ENCODE measurements at regions not wholly inside any gene's neighbourhood (a gene's known extent, or its start where the extent isn't known, plus 50 kb on each side); places are given as distances from the start of the nearest gene placed in this dataset.

GRCh38 chr2:181294979-181295378, 162.2 kb upstream of the ITGA4 start:
- no peak for DNase-seq (ENCODE audit: low read depth)
- no peaks in the 10 kb centered on the region for H3K27me3 ChIP-seq (ENCODE audit: control insufficient read depth, insufficient read depth, low read length)
- H3K4me3 ChIP-seq (ENCODE audit: low read depth, low read length) = no peak overlapping the region
- H3K36me3 ChIP-seq (ENCODE audit: control insufficient read depth, insufficient read depth, low read length) = no peaks in the 10 kb centered on the region
- TF ChIP-seq, protein P1, sequence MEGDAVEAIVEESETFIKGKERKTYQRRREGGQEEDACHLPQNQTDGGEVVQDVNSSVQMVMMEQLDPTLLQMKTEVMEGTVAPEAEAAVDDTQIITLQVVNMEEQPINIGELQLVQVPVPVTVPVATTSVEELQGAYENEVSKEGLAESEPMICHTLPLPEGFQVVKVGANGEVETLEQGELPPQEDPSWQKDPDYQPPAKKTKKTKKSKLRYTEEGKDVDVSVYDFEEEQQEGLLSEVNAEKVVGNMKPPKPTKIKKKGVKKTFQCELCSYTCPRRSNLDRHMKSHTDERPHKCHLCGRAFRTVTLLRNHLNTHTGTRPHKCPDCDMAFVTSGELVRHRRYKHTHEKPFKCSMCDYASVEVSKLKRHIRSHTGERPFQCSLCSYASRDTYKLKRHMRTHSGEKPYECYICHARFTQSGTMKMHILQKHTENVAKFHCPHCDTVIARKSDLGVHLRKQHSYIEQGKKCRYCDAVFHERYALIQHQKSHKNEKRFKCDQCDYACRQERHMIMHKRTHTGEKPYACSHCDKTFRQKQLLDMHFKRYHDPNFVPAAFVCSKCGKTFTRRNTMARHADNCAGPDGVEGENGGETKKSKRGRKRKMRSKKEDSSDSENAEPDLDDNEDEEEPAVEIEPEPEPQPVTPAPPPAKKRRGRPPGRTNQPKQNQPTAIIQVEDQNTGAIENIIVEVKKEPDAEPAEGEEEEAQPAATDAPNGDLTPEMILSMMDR (IDR thresholded peaks at IDR 0.05; ENCODE audit: insufficient read depth, low read depth, low read length) = no peak
- ChIA-PET POLR2A (no interaction called here), CTCF (interaction anchor here (1.1 kb wide), 1 partner anchor 17 kb away, joined by 3 read pairs; no protein-coding TSS in a partner anchor)

GRCh38 chr2:181300600-181301291, 156.4 kb upstream of the ITGA4 start:
- ChIA-PET POLR2A (no interaction called here), CTCF (no interaction called here)
- TF ChIP-seq, protein P1 (IDR thresholded peaks at IDR 0.05; ENCODE audit: insufficient read depth, low read depth, low read length) = no peak
- Histone ChIP-seq H3K36me3 (ENCODE audit: control insufficient read depth, insufficient read depth, low read length) (no peaks in the 10 kb centered on the region), H3K4me3 (ENCODE audit: low read depth, low read length) (no peak overlapping the region), H3K27me3 (ENCODE audit: control insufficient read depth, insufficient read depth, low read length) (no peaks in the 10 kb centered on the region)
- no peak for DNase-seq (ENCODE audit: low read depth)

DNA sequence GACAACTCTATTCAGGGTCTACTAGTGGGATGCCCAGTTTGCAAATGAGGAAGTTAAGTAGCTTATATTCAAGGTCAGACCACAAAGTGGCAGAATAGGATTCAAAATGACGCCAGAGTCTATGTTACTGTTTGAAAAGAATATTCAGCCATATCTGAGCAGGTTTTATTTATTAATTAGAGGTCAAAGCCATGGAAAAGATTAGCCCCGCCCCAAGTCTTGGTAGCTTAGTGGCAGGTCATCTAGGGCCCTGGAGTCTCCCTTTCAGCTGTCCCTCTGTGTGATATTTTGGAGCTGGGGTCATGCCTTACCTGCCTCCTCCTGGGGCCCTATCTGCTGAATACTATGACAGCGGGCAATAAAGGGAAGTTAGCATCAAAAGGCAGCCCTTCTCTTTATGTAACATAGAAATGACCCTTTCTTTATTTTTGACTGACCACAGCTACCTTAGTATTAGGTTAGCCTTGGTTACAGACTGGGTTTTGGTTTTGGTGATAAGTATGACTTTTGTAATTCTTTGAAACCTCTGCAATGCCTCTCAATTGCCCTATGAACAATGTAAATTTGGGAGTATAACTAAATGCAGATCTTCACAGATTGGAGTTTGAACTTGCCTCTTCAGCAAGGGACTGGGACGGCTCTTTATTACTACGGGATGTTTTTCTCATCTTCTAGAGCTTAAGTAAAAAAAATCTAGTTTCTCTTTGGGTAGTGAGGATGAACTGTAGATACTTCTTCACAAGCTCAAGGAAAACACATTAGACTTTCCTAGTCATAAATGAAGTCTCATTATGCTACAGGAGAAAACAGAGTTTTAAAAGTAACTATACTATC, 153.0 kb upstream of the ITGA4 start:
- CTCF ChIA-PET = interaction anchor here (1.6 kb wide), 1 partner anchor 163 kb away, joined by 5 read pairs; no protein-coding TSS in a partner anchor
- POLR2A ChIA-PET = no interaction called here
- TF ChIP-seq, protein P1 (IDR thresholded peaks at IDR 0.05; ENCODE audit: insufficient read depth, low read depth, low read length) = no peak
- H3K36me3 ChIP-seq (ENCODE audit: control insufficient read depth, insufficient read depth, low read length) = no peaks in the 10 kb centered on the region
- H3K4me3 ChIP-seq (ENCODE audit: low read depth, low read length) = no peak overlapping the region
- no peak for DNase-seq (ENCODE audit: low read depth)
- H3K27me3 ChIP-seq (ENCODE audit: control insufficient read depth, insufficient read depth, low read length) = no peaks in the 10 kb centered on the region

GRCh38 chr2:181305301-181306123, 151.7 kb upstream of the ITGA4 start:
- DNase-seq (ENCODE audit: low read depth) = no peak
- TF ChIP-seq, protein P1 (IDR thresholded peaks at IDR 0.05; ENCODE audit: insufficient read depth, low read depth, low read length) = no peak
- Histone ChIP-seq H3K4me3 (ENCODE audit: low read depth, low read length) (no peak overlapping the region), H3K27me3 (ENCODE audit: control insufficient read depth, insufficient read depth, low read length) (no peaks in the 10 kb centered on the region), H3K36me3 (ENCODE audit: control insufficient read depth, insufficient read depth, low read length) (no peaks in the 10 kb centered on the region)
- ChIA-PET POLR2A (no interaction called here), CTCF (no interaction called here)

DNA sequence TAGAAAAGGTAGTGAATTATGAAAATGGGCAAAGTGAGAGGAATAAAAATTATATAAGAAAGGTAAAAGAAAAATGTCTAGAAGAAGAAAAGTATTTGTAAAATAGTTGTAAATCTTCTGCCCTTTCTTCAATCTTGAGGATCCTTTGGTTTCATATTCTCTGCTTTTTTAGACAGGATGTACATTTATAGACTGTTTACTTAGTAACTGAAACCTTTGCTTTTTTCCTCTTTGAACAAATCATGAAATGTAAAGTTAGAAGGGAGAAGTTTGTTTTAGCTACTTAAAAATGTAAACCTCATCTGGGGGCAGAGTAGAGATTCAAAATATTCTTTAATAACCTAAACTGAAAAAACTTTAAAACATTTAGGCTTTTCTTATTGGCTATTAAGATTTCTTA, 150.4 kb upstream of the ITGA4 start:
- H3K36me3 ChIP-seq (ENCODE audit: control insufficient read depth, insufficient read depth, low read length) = no peaks in the 10 kb centered on the region
- H3K27me3 ChIP-seq (ENCODE audit: control insufficient read depth, insufficient read depth, low read length) = no peaks in the 10 kb centered on the region
- CTCF ChIA-PET = no interaction called here
- no peak overlapping the region for H3K4me3 ChIP-seq (ENCODE audit: low read depth, low read length)
- POLR2A ChIA-PET = no interaction called here
- DNase-seq (ENCODE audit: low read depth) = no peak
- TF ChIP-seq, protein P1 (IDR thresholded peaks at IDR 0.05; ENCODE audit: insufficient read depth, low read depth, low read length) = no peak
